OCI-LY1 (cell line): ENCODE measurements at regions not wholly inside any gene's neighbourhood (a gene's known extent, or its start where the extent isn't known, plus 50 kb on each side); places are given as distances from the start of the nearest gene placed in this dataset.

ENCODE experiments used
- H2AFZ ChIP-seq: fragments of 200-600 bp; sonication (generic), shearing (Covaris generic); 2 replicates; pipeline ENCODE4 v1.6.0; 2014; ENCODE audit warnings: antibody characterized with exemption, mild to moderate bottlenecking, low read length
- H3F3A ChIP-seq: fragments of 200-600 bp; sonication (generic), shearing (Covaris generic); 2 replicates; pipeline ENCODE4 v1.6.0; 2014; ENCODE audit warnings: mild to moderate bottlenecking, antibody characterized with exemption, low read length, moderate library complexity; ENCODE audit not compliant: insufficient read depth
- H3K27ac ChIP-seq: fragments of 200-600 bp; sonication (generic); 2 replicates; pipeline ENCODE4 v1.5.1; 2014; ENCODE audit warnings: low read length, mixed run types, mild to moderate bottlenecking, low read depth; ENCODE audit not compliant: poor library complexity, severe bottlenecking
- H3K27me3 ChIP-seq: fragments of 200-600 bp; sonication (generic); 2 replicates; pipeline ENCODE4 v1.6.0; 2014; ENCODE audit warnings: antibody characterized with exemption, mild to moderate bottlenecking, low read length, moderate library complexity; ENCODE audit not compliant: insufficient read depth
- H3K36me3 ChIP-seq: fragments of 200-600 bp; sonication (generic); 2 replicates; pipeline ENCODE4 v1.6.1; 2014; ENCODE audit warnings: mild to moderate bottlenecking, antibody characterized with exemption, low read length, moderate library complexity, mixed read lengths; ENCODE audit not compliant: insufficient read depth
- H3K4me1 ChIP-seq: fragments of 200-600 bp; sonication (generic); 2 replicates; pipeline ENCODE4 v1.5.1; 2014; ENCODE audit warnings: mild to moderate bottlenecking, low read length, moderate library complexity; ENCODE audit not compliant: insufficient read depth, severe bottlenecking
- H3K4me2 ChIP-seq: fragments of 200-600 bp; sonication (generic), shearing (Covaris generic); 2 replicates; pipeline ENCODE4 v1.6.1; 2014; ENCODE audit warnings: low read length
- H3K4me3 ChIP-seq: fragments of 200-600 bp; sonication (generic); 2 replicates; pipeline ENCODE4 v1.5.1; 2014; ENCODE audit warnings: low read length, low read depth, mild to moderate bottlenecking, mixed read lengths; ENCODE audit not compliant: poor library complexity, severe bottlenecking
- H3K79me2 ChIP-seq: fragments of 200-600 bp; shearing (Covaris generic); 2 replicates; pipeline ENCODE4 v1.6.1; 2016; ENCODE audit warnings: mixed run types, low read length, mixed read lengths; ENCODE audit not compliant: insufficient read depth
- H3K9ac ChIP-seq: fragments of 200-600 bp; sonication (generic), shearing (Covaris generic); 2 replicates; pipeline ENCODE4 v1.6.1; 2014; ENCODE audit warnings: mild to moderate bottlenecking, low read length, mixed read lengths
- H3K9me2 ChIP-seq: fragments of 200-600 bp; sonication (generic), shearing (Covaris generic); 2 replicates; pipeline ENCODE4 v1.6.1; 2014; ENCODE audit warnings: low read depth, mild to moderate bottlenecking, low read length, mixed read lengths
- H3K9me3 ChIP-seq: fragments of 200-600 bp; shearing (Covaris generic); 2 replicates; pipeline ENCODE4 v1.6.1; 2014; ENCODE audit warnings: low read length, mixed read lengths
- H4K20me1 ChIP-seq: fragments of 200-600 bp; sonication (generic), shearing (Covaris generic); 2 replicates; pipeline ENCODE4 v1.6.0; 2016; ENCODE audit warnings: mild to moderate bottlenecking, low read length; ENCODE audit not compliant: insufficient read depth
- CTCF ChIP-seq: fragments of 200-600 bp; sonication (generic), shearing (Covaris generic); IDR thresholded peaks from 2 replicates; pipeline ENCODE4 v1.5.1; 2017; ENCODE audit warnings: mild to moderate bottlenecking, antibody characterized with exemption, low read length, moderate library complexity, mixed read lengths
- EZH2 ChIP-seq: fragments of 200-600 bp; sonication (generic), shearing (Covaris generic); IDR thresholded peaks from 2 replicates; pipeline ENCODE4 v1.8.0; 2017; ENCODE audit warnings: borderline replicate concordance, mixed run types, mild to moderate bottlenecking, antibody characterized with exemption, low read length, moderate library complexity, mixed read lengths

DNA sequence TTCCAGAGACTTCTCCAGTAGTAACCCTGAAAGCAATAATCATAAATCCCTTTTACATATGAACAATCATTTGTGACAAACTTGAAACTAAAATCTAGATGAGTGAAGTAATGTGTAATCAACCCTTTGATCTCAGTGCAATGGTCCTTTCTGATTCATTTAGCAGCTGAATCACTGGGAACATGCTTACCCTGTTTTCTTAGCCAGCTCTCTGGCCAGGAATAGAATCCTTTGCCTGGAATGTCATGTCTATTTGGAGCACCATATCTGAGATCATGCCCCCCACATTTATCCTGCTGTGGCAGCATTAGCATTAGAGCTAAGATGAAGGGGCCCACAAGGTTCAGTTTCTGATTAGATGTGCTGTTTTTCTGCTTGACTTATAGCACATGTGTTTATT is 309.8 kb downstream of the OXSM start:
- Histone ChIP-seq H3K36me3 (no peaks in the 10 kb centered on the region), H3K9me2 (no peaks in the 10 kb centered on the region), H3K27ac (no peak overlapping the region), H3K27me3 (no peaks in the 10 kb centered on the region), H3K79me2 (no peaks in the 10 kb centered on the region), H3K4me2 (no peak overlapping the region), H3K9ac (no peak overlapping the region), H4K20me1 (no peaks in the 10 kb centered on the region), H3K4me3 (no peak overlapping the region), H3K4me1 (no peaks in the 10 kb centered on the region), H3K9me3 (no peaks in the 10 kb centered on the region), H3F3A (no peaks in the 10 kb centered on the region), H2AFZ (no peak overlapping the region)
- TF ChIP-seq CTCF: no peak
- TF ChIP-seq EZH2: no peak

GRCh38 chr3:26100176-26100575 is 310.3 kb downstream of the OXSM start:
- no peaks in the 10 kb centered on the region for H3K9me3 ChIP-seq
- H3K27me3 ChIP-seq: no peaks in the 10 kb centered on the region
- H3K79me2 ChIP-seq: no peaks in the 10 kb centered on the region
- no peaks in the 10 kb centered on the region for H3K9me2 ChIP-seq
- H3K4me2 ChIP-seq: no peak overlapping the region
- no peaks in the 10 kb centered on the region for H3K4me1 ChIP-seq
- no peak overlapping the region for H3K9ac ChIP-seq
- H3K36me3 ChIP-seq: no peaks in the 10 kb centered on the region
- H3K4me3 ChIP-seq: no peak overlapping the region
- TF ChIP-seq CTCF (no peak), EZH2 (no peak)
- H4K20me1 ChIP-seq: no peaks in the 10 kb centered on the region
- no peaks in the 10 kb centered on the region for H3F3A ChIP-seq
- no peak overlapping the region for H3K27ac ChIP-seq
- no peak overlapping the region for H2AFZ ChIP-seq

DNA sequence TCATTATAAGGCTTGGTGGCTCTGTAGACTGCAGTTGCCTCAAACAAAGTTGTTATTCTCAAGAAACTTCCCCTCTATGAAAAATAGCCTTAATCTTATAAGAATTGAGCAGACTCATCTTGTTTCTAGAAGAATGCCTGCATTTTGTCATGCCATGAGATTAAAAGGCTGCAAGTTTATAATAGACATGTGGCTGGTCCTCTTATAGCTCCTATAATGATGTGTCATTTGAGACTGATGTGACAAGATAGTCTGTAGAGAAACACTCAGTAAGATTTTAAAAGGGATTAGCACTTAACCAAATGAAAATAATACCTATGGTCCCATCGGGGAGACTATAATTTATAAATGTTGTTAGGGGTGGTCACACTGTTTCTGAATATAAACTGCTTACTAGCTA is 312.5 kb downstream of the OXSM start:
- Histone ChIP-seq H2AFZ (no peak overlapping the region), H3F3A (no peaks in the 10 kb centered on the region), H3K9me3 (no peaks in the 10 kb centered on the region), H3K27me3 (no peaks in the 10 kb centered on the region), H3K9ac (no peak overlapping the region), H3K9me2 (no peaks in the 10 kb centered on the region), H3K4me1 (no peaks in the 10 kb centered on the region), H3K79me2 (no peaks in the 10 kb centered on the region), H3K27ac (no peak overlapping the region), H3K4me2 (no peak overlapping the region), H3K36me3 (no peaks in the 10 kb centered on the region), H3K4me3 (no peak overlapping the region), H4K20me1 (no peaks in the 10 kb centered on the region)
- no peak for TF ChIP-seq EZH2
- no peak for TF ChIP-seq CTCF
